Brain microvascular endothelial cell (primary cell): ENCODE measurements at regions not wholly inside any gene's neighbourhood (a gene's known extent, or its start where the extent isn't known, plus 50 kb on each side); places are given as distances from the start of the nearest gene placed in this dataset.

ENCODE experiments used
- DNase-seq: peaks from one replicate; pipeline ENCODE4 v3.0.0-alpha.2; 2020
- H3K27ac ChIP-seq: fragments of 250-450 bp; sonication (Bioruptor Pico); 2 replicates; pipeline ENCODE4 v1.5.1; 2020; ENCODE audit warnings: mild to moderate bottlenecking, moderate library complexity
- H3K27me3 ChIP-seq: fragments of 250-450 bp; sonication (Bioruptor Pico); replicated peaks from 2 replicates; pipeline ENCODE4 v1.5.1; 2020; ENCODE audit warnings: mild to moderate bottlenecking
- H3K36me3 ChIP-seq: fragments of 250-450 bp; sonication (Bioruptor Pico); replicated peaks from 2 replicates; pipeline ENCODE4 v1.5.1; 2020; ENCODE audit warnings: mild to moderate bottlenecking
- H3K4me3 ChIP-seq: 2 replicates; pipeline ENCODE4 v1.5.1; 2011; ENCODE audit warnings: low read depth, mild to moderate bottlenecking, control low read depth, low read length, moderate library complexity
- in situ Hi-C: cut with HindIII; loops from 2 replicates; pipeline ENCODE4 v1.10.0; 2017; ENCODE audit warnings: low sequenced_read_pairs, low pct_ligation_motif_present
- TF ChIP-seq, protein P1 (sequence below): IDR thresholded peaks from 2 replicates; pipeline ENCODE4 v1.5.1; 2011; ENCODE audit warnings: low read depth, mild to moderate bottlenecking, moderate library complexity, low read length, control low read depth, inconsistent platforms; ENCODE audit errors: missing control alignments

DNA sequence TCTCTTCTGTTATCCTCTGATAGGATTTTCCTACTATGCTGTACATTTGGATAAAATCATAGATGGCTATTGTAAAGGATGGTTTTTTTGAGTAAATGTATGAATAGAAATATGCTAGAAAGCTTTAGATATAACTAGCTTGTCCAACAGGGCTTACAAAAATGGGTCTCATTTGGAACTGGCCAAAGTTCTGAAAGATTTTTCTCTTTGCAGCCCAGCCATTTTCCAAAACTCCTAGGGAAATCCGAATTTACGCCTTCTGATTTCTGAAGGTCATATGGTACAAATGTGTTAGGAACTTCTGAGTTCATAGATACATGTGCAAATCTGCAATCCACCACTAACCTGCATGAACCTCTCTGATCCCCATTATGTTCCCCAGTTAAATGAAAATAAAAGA lies 603.9 kb upstream of the C9orf72 start:
- no peak for DNase-seq
- TF ChIP-seq, protein P1, sequence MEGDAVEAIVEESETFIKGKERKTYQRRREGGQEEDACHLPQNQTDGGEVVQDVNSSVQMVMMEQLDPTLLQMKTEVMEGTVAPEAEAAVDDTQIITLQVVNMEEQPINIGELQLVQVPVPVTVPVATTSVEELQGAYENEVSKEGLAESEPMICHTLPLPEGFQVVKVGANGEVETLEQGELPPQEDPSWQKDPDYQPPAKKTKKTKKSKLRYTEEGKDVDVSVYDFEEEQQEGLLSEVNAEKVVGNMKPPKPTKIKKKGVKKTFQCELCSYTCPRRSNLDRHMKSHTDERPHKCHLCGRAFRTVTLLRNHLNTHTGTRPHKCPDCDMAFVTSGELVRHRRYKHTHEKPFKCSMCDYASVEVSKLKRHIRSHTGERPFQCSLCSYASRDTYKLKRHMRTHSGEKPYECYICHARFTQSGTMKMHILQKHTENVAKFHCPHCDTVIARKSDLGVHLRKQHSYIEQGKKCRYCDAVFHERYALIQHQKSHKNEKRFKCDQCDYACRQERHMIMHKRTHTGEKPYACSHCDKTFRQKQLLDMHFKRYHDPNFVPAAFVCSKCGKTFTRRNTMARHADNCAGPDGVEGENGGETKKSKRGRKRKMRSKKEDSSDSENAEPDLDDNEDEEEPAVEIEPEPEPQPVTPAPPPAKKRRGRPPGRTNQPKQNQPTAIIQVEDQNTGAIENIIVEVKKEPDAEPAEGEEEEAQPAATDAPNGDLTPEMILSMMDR = no peak
- no peaks in the 10 kb centered on the region for H3K27me3 ChIP-seq
- H3K27ac ChIP-seq = no peak overlapping the region
- no peaks in the 10 kb centered on the region for H3K36me3 ChIP-seq
- in situ Hi-C loops = no loop called here
- H3K4me3 ChIP-seq = no peak overlapping the region

DNA sequence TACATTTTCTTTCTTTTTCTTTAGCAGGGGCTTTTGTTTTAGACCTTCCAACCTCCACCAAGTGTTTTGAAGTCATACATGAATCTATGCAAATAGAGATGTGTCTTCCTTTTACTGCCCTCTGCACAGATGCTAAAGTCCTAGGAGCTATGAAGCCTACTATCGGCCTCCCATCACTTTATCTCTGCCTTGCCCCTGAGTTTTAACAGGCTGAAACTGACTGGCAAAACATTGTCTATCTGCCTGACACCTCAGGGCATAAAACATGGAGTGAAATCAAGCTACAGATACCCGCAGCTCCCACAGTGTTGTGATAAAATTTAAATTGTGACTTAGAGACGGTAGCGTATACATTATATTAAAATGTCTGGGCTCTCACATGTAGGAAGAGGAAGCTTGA lies 604.6 kb upstream of the C9orf72 start:
- in situ Hi-C loops = no loop called here
- no peaks in the 10 kb centered on the region for H3K27me3 ChIP-seq

DNA sequence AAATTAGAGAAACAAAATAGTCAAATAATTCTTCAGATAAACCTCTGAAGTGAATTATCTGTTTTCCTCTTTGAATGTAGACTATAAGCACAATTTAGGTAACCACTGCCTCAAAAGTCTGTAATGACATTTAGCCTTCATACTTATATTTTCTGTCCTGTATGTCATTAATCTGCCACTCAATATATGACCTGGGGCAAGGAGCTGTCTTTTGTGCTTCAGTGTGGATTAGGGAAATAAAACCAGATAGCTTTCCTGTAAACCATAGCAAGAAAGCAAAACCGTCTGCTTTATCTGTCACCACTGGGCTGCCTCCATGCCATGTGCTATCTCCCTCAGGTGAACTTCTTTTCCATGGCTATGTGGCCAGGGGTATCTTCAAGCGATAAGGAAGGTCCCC lies 606.6 kb upstream of the C9orf72 start:
- Histone ChIP-seq H3K36me3 (no peaks in the 10 kb centered on the region), H3K27me3 (no peaks in the 10 kb centered on the region), H3K27ac (no peak overlapping the region), H3K4me3 (no peak overlapping the region)
- in situ Hi-C loops = no loop called here
- no peak for DNase-seq
- TF ChIP-seq, protein P1 = no peak

More for the DNA sequence above, 604.6 kb upstream of the C9orf72 start:
- Histone ChIP-seq H3K27ac (no peak overlapping the region), H3K4me3 (no peak overlapping the region), H3K36me3 (no peaks in the 10 kb centered on the region)
- no peak for DNase-seq
- TF ChIP-seq, protein P1 = no peak

DNA sequence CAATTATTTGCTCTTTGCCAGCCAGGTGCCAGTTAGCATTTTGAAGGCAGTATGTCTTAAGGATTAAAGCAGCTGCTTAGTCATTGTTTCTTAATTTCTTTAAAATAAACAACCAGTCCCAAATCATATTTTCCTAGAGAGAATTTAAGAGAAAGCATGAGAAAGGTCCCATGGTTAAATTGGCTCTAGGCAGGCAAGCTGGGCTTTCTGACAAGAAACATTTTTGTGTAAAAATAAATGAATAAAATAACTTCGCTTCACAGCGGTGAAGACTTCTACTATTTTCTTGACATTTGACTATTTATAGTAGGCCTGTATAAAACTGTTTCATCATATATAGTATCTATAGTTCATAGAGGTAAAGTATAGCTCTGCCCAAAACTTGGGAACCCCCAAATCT lies 617.7 kb upstream of the C9orf72 start:
- no peaks in the 10 kb centered on the region for H3K27me3 ChIP-seq
- in situ Hi-C loops = no loop called here
- H3K27ac ChIP-seq = no peak overlapping the region
- no peak overlapping the region for H3K4me3 ChIP-seq
- TF ChIP-seq, protein P1 = no peak
- DNase-seq = no peak
- no peaks in the 10 kb centered on the region for H3K36me3 ChIP-seq

DNA sequence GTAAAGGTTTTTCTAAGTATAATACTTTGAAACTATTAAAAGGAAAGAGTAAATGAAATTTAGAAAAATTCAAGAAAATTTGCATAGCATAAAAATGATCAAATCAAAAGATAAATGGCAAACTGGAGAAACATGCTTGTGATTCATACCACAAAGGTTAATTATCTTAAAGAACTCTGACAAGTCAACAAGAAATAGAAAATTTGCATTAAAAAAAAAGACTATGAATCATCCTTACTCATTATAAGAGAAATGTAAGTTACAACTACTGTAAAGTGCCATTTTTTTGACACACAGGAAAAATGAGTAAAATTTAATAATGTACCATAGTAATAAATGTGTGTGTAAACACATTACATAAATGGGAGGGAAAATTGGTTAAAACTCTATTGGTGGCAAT lies 624.4 kb upstream of the C9orf72 start:
- TF ChIP-seq, protein P1 = no peak
- DNase-seq = no peak
- H3K4me3 ChIP-seq = no peak overlapping the region
- no peaks in the 10 kb centered on the region for H3K36me3 ChIP-seq
- in situ Hi-C loops = no loop called here
- H3K27me3 ChIP-seq = no peaks in the 10 kb centered on the region
- no peak overlapping the region for H3K27ac ChIP-seq

DNA sequence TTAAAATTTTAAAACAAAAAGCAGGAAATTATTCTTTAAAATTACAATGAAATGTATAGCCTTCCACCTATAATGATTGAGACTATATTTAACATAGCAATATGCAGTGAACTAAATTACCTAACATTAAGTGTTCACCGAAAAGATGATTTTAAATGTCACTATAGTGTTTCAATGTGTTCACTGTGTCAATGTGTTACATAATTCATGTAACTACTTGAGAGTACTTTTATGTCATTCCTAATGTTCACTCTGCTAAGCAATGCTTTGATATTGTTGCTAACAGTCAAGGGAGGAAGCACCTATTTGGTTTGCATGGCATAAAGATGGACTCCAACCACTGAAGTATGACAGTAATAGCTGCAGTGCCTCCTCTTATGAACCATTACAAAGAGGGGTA lies 629.8 kb upstream of the C9orf72 start:
- TF ChIP-seq, protein P1 = no peak
- no peak overlapping the region for H3K27ac ChIP-seq
- no peak overlapping the region for H3K4me3 ChIP-seq
- no peaks in the 10 kb centered on the region for H3K27me3 ChIP-seq
- DNase-seq = no peak
- no peaks in the 10 kb centered on the region for H3K36me3 ChIP-seq
- in situ Hi-C loops = no loop called here
